H4 (cell line): ENCODE measurements at regions not wholly inside any gene's neighbourhood (a gene's known extent, or its start where the extent isn't known, plus 50 kb on each side); places are given as distances from the start of the nearest gene placed in this dataset.
"Not testable (repeated sequence)": the region's sequence is repeated elsewhere in the genome, so short reads cannot be mapped to it uniquely, and the experiment has no call there.

Experiments used
- DNase-seq: peaks from one replicate; pipeline ENCODE4 v3.0.0-alpha.2; 2015; ENCODE audit warnings: low spot score

- peak; percentile 85 for DNase-seq
Observed at GRCh38 chr4:43089730-43090129, 197.2 kb downstream of the GRXCR1 start.

- DNase-seq: no peak
Observed at GRCh38 chr4:43103048-43103447, 210.5 kb downstream of the GRXCR1 start.

- no peak for DNase-seq
Observed at GRCh38 chr4:43112139-43112538, 219.6 kb downstream of the GRXCR1 start.

GRCh38 chr4:43113196-43113595, 220.7 kb downstream of the GRXCR1 start:
- no peak for DNase-seq

GRCh38 chr4:43126595-43126994, 234.1 kb downstream of the GRXCR1 start:
- no peak for DNase-seq

- no peak for DNase-seq
Observed at GRCh38 chr4:43130228-43131021, 237.9 kb downstream of the GRXCR1 start.

- DNase-seq: peak; percentile 74
Observed at GRCh38 chr4:43132010-43132582, 239.6 kb downstream of the GRXCR1 start.

GRCh38 chr4:43133566-43133965, 241.1 kb downstream of the GRXCR1 start:
- DNase-seq: no peak

- no peak for DNase-seq
Observed at GRCh38 chr4:43136752-43137151, 244.2 kb downstream of the GRXCR1 start.

GRCh38 chr4:43146198-43146597, 253.7 kb downstream of the GRXCR1 start:
- no peak for DNase-seq

GRCh38 chr4:43148481-43148880, 256.0 kb downstream of the GRXCR1 start:
- no peak for DNase-seq

- no peak for DNase-seq
Observed at GRCh38 chr4:43163101-43163792, 270.7 kb downstream of the GRXCR1 start.

GRCh38 chr4:43189741-43190140, 297.2 kb downstream of the GRXCR1 start:
- DNase-seq: no peak

- DNase-seq: not testable (repeated sequence)
Observed at GRCh38 chr4:43212576-43212975, 320.1 kb downstream of the GRXCR1 start.

GRCh38 chr4:43223820-43224219, 331.3 kb downstream of the GRXCR1 start:
- DNase-seq: no peak

GRCh38 chr4:43224559-43224958, 332.0 kb downstream of the GRXCR1 start:
- DNase-seq: no peak

- DNase-seq: no peak
Observed at GRCh38 chr4:43233321-43233720, 340.8 kb downstream of the GRXCR1 start.

- peak; percentile 37 for DNase-seq
Observed at GRCh38 chr4:43234626-43235415, 342.3 kb downstream of the GRXCR1 start.

- DNase-seq: no peak
Observed at GRCh38 chr4:43238008-43238407, 345.5 kb downstream of the GRXCR1 start.

- no peak for DNase-seq
Observed at GRCh38 chr4:43238585-43238984, 346.1 kb downstream of the GRXCR1 start.

- DNase-seq: no peak
Observed at GRCh38 chr4:43241104-43241503, 348.6 kb downstream of the GRXCR1 start.

- peak; percentile 14 for DNase-seq
Observed at GRCh38 chr4:43242606-43243005, 350.1 kb downstream of the GRXCR1 start.
